AG10803 (cell line): ENCODE measurements at regions not wholly inside any gene's neighbourhood (a gene's known extent, or its start where the extent isn't known, plus 50 kb on each side); places are given as distances from the start of the nearest gene placed in this dataset.

ENCODE experiments used
- DNase-seq: peaks from one replicate; pipeline ENCODE4 v3.0.0; 2010; ENCODE audit warnings: low read depth
- H3K4me3 ChIP-seq: 2 replicates; pipeline ENCODE4 v1.5.1; 2011; ENCODE audit warnings: mild to moderate bottlenecking, low read length, control low read depth
- TF ChIP-seq, protein P1 (sequence below): conservative IDR thresholded peaks from 2 replicates; pipeline ENCODE4 v1.5.1; 2011; ENCODE audit warnings: mild to moderate bottlenecking, low read length, control low read depth, inconsistent platforms

DNA sequence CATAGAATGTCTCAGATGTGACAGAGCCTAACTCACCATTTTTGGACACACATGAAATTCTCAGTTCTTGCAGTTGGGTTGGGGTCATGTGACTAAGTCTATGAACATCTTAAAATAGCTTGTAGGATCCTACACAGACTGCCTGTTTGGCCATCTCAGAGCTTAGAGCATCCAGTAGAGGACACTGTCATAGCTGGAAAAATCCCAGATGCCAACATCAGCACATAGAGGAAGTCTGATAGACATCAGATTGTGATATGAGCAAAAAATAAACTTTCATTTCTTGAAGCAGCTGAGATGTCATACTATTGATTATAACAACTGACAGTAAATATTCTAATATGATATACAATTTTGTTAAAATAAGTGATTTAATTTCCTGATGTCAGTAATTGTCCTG is 207.1 kb downstream of the TRAM1L1 start:
- no peak for DNase-seq
- TF ChIP-seq, protein P1, sequence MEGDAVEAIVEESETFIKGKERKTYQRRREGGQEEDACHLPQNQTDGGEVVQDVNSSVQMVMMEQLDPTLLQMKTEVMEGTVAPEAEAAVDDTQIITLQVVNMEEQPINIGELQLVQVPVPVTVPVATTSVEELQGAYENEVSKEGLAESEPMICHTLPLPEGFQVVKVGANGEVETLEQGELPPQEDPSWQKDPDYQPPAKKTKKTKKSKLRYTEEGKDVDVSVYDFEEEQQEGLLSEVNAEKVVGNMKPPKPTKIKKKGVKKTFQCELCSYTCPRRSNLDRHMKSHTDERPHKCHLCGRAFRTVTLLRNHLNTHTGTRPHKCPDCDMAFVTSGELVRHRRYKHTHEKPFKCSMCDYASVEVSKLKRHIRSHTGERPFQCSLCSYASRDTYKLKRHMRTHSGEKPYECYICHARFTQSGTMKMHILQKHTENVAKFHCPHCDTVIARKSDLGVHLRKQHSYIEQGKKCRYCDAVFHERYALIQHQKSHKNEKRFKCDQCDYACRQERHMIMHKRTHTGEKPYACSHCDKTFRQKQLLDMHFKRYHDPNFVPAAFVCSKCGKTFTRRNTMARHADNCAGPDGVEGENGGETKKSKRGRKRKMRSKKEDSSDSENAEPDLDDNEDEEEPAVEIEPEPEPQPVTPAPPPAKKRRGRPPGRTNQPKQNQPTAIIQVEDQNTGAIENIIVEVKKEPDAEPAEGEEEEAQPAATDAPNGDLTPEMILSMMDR = no peak
- no peak overlapping the region for H3K4me3 ChIP-seq

DNA sequence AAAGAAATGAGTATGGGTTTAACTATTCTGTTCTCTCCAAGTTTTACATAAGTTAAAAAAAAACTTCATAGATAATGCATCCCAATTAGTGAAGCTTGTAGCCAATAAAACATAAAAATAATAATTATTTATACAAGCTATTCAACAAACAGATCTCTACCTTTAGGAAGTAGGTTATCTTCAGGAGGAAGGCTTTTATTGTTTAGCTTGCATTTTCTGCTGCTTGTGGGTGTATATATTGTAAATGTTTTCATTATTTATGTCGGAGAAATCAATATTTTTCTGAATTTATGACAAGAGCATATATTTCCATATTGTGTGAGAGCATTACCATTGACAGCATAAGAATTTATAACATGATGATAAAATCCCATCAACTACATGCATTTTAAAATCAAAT is 208.3 kb downstream of the TRAM1L1 start:
- TF ChIP-seq, protein P1 = no peak
- DNase-seq = no peak
- no peak overlapping the region for H3K4me3 ChIP-seq

DNA sequence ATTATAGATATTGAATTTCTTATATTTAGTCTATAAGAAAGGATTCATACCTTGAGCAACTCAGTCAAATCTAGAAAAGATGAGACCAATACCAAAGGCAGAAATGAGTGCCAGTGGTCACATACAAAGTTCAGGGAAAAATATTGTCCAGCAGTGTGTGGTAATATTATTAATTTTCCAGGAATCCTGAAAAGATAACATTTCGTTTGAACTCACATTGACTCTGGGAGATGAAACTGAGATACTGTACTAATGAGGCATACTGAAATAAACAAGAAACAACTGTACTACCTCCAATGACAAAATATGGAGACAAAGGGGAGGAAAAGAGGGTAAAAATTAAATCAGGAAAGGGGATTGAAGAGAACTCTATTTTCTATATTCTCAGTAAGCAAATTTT is 212.4 kb downstream of the TRAM1L1 start:
- TF ChIP-seq, protein P1 = no peak
- H3K4me3 ChIP-seq = no peak overlapping the region
- no peak for DNase-seq

DNA sequence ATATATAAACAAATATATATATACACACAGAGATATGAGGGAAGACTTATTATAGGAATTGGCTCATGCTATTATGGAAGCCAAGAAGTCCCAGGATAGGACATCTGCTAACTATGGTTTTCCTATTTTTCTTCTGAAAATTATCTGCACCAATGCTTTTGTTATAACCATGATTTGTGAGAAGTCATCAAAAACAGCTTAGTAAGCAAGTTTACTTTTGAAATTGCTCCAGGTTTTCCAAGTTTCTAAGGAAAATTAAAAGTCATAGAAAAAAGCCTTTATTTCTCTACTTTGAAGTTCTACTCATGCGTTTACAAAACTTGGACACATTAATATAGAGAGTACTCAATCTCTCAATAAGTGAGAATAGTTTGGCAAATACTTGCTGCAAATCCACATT is 213.1 kb downstream of the TRAM1L1 start:
- DNase-seq = no peak
- TF ChIP-seq, protein P1 = no peak
- no peak overlapping the region for H3K4me3 ChIP-seq

DNA sequence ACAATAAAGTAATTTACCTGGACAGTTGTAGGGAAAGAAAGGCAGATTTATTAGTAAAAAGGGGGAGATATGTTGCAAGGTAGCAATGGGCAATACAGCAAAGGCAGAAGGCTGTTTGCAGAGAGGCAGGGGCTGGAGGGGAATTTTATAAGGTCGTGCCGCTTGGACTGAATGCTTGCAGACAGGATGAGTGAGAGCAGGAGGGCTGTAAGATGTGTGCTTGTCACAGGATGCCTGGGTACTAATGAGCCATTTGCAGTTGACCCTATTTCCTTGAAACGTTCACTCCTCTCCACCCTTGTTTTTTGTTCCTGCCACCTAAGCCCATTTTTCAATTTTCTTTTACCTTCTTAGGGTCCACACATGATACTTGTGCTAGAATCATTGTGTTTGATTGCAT is 214.7 kb downstream of the TRAM1L1 start:
- DNase-seq = no peak
- H3K4me3 ChIP-seq = no peak overlapping the region
- TF ChIP-seq, protein P1 = no peak

DNA sequence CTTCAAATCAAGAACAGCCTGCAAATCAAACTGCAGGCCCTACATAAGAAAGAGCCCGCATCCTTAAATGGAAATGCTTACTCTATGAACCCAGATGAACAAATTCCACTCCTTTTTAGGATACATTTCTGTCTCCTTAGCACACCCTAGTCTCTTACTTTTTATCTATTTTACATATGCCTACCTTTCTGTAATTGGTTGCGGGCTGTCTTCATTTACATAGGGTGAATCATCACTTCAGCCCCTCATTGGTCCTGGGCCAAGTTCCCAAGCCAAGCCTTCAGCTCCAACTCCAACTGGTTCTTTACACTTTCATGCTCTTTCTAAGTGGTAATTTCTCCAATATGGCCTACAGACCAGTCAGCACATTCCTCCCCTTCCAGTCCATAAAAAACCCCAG is 219.3 kb downstream of the TRAM1L1 start:
- no peak overlapping the region for H3K4me3 ChIP-seq
- TF ChIP-seq, protein P1 = no peak
- DNase-seq = no peak

DNA sequence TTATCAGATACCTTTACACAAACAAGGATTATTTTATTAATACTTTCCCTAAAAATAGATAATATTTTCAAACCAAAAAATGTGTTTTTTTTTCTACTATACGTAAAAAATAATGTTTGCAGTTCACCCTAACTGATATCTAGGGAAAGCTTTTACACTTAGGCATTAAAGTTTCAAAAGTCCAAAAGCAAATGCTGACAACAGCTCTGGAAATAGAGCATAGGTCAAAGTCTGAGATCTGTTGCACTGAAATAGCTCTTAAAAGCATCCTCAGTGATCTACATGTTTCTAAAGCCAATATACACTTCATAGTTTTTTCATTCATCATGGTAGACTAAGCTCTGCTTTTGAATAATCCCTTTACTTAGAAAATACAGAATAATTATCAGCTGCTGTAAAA is 222.8 kb downstream of the TRAM1L1 start:
- DNase-seq = no peak
- no peak overlapping the region for H3K4me3 ChIP-seq
- TF ChIP-seq, protein P1 = no peak
